ENCODE measurements at regions not wholly inside any gene's neighbourhood (a gene's known extent, or its start where the extent isn't known, plus 50 kb on each side); places are given as distances from the start of the nearest gene placed in this dataset.

DNA sequence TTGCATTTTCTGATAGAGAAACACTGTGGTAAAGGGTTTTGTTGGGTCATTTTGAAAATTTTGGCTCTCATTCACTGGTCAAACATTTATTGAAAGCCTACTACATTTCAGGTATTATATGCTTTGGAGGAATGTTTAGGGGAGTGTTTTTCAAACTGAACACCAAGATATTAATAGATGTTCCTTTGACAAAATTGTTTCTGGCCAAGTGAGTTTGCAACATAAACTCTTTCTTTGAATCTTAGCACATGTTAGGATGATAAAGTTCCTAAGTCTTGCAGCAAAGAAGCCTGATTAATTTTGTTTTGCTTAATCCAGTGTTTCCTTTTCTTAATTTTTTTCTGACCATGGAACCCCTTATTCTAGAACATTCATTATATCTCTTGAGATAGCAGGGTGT is 232.5 kb upstream of the PHYHIPL start:
- TF ChIP-seq, protein P1, sequence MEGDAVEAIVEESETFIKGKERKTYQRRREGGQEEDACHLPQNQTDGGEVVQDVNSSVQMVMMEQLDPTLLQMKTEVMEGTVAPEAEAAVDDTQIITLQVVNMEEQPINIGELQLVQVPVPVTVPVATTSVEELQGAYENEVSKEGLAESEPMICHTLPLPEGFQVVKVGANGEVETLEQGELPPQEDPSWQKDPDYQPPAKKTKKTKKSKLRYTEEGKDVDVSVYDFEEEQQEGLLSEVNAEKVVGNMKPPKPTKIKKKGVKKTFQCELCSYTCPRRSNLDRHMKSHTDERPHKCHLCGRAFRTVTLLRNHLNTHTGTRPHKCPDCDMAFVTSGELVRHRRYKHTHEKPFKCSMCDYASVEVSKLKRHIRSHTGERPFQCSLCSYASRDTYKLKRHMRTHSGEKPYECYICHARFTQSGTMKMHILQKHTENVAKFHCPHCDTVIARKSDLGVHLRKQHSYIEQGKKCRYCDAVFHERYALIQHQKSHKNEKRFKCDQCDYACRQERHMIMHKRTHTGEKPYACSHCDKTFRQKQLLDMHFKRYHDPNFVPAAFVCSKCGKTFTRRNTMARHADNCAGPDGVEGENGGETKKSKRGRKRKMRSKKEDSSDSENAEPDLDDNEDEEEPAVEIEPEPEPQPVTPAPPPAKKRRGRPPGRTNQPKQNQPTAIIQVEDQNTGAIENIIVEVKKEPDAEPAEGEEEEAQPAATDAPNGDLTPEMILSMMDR (IDR thresholded peaks at IDR 0.05): no peak
- TF ChIP-seq POLR2A (IDR thresholded peaks at IDR 0.05): no peak
